ENCODE measurements at regions not wholly inside any gene's neighbourhood (a gene's known extent, or its start where the extent isn't known, plus 50 kb on each side); places are given as distances from the start of the nearest gene placed in this dataset.

DNA sequence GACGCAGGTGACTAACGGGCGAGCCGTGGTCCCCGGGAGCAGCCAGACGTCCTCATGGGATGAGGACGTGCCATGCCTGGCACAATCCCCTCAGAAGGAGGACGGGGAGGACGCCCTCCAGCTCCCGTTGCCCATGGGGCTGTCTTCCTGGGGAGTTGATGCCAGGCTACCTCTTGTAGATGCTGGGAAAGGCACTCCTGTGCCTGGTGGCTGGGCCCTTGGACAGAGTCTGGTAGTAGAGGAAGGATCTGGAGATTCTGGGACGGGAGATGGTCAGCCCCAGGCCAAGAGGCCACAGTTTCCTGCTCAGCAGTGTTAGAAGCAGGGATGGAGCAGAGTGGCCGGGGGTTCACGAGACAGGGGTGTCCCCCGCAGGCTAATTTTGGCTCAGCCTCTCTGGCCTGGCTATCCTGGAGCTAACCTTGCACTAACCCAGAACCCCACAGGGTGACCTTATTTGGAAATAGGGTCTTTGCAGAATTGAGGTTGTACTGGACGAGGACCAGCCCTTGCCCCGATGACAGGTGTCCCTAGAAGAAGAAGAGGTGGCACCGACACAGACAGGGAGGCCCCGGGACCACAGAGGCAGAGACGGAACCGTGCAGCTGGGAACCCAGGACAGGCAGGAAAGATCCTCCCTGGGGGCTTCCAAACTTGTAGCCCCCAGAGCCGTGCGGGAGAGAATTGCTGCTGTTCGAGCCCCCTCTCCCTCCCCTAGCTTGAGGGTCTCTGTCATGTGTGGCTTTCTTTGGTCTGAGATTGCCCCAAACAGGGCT, 50.1 kb upstream of the ADRA2C start:
- DNase-seq = no peak
- Histone ChIP-seq H3K36me3 (no peaks in the 10 kb centered on the region), H3K4me1 (peaks cover 0 to 12% (median 0%) of the 10 kb centered on the region in 3 donors), H3K27ac (peak overlapping the region in 3 of 4 donors; percentile 38 to 73 (median 46)), H3K27me3 (peaks cover 0 to 71% (median 0%) of the 10 kb centered on the region in 4 donors), H3K9me3 (peaks cover 0 to 11% (median 9%) of the 10 kb centered on the region in 3 donors), H3K4me3 (no peak overlapping the region)
- 72 to 77% methylated on average over 12 to 14 of the region's 23 CpGs for WGBS, 2 donors
- TF ChIP-seq POLR2A (IDR thresholded peaks at IDR 0.05) = no peak
- TF ChIP-seq, protein P1, sequence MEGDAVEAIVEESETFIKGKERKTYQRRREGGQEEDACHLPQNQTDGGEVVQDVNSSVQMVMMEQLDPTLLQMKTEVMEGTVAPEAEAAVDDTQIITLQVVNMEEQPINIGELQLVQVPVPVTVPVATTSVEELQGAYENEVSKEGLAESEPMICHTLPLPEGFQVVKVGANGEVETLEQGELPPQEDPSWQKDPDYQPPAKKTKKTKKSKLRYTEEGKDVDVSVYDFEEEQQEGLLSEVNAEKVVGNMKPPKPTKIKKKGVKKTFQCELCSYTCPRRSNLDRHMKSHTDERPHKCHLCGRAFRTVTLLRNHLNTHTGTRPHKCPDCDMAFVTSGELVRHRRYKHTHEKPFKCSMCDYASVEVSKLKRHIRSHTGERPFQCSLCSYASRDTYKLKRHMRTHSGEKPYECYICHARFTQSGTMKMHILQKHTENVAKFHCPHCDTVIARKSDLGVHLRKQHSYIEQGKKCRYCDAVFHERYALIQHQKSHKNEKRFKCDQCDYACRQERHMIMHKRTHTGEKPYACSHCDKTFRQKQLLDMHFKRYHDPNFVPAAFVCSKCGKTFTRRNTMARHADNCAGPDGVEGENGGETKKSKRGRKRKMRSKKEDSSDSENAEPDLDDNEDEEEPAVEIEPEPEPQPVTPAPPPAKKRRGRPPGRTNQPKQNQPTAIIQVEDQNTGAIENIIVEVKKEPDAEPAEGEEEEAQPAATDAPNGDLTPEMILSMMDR (IDR thresholded peaks at IDR 0.05) = no peak
- intact Hi-C loops (cut with DNase I) = no loop called here

DNA sequence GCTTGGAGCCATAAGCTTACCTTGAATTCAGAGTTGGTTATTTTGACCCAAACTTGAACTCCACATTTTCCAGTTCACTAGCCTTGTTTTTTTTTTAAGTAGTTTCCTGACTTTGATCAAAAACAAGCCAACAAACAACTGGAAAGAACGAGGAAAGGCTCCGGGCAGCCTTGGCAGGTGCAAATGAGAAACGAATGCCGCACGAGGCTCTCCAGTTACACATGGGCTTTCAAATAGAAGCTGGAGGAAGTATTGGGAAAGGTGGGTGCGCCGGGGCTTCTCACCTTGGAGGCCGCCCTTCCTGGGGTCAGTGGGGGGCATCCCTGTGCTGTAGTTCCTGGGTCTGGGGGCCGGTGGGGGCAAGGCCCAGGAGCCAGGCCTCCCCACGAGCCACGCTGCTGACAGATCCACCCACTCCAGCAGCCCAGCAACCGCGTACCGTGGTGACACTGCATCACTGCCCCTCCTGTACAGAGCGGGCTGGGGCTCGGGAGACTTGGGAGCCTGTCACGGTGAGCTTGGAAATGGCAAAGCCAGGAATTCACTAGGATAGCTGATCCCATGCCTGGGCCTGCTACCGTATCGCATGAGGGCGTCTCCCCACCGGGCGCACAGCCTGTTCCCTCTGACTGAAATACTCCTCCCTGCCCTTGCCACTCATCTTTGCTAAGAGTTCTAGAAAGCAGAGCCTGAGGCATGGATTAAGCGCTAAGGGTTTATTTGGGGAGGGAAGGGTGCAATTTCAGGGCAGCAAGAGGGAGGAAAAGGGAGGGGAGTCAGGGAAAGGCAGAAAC, 50.9 kb upstream of the ADRA2C start:
- TF ChIP-seq POLR2A (IDR thresholded peaks at IDR 0.05) = no peak
- TF ChIP-seq, protein P1 (IDR thresholded peaks at IDR 0.05) = no peak
- Histone ChIP-seq H3K4me1 (peaks cover 0 to 11% (median 0%) of the 10 kb centered on the region in 3 donors), H3K27me3 (peaks cover 0 to 68% (median 0%) of the 10 kb centered on the region in 4 donors), H3K4me3 (no peak overlapping the region), H3K9me3 (peaks cover 0 to 11% (median 9%) of the 10 kb centered on the region in 3 donors), H3K36me3 (no peaks in the 10 kb centered on the region), H3K27ac (peak overlapping the region in 3 of 4 donors; percentile 50 to 73 (median 61))
- no peak for DNase-seq
- intact Hi-C loops (cut with DNase I) = no loop called here
- 25 to 37% methylated on average over 8 to 12 of the region's 23 CpGs for WGBS, 2 donors

DNA sequence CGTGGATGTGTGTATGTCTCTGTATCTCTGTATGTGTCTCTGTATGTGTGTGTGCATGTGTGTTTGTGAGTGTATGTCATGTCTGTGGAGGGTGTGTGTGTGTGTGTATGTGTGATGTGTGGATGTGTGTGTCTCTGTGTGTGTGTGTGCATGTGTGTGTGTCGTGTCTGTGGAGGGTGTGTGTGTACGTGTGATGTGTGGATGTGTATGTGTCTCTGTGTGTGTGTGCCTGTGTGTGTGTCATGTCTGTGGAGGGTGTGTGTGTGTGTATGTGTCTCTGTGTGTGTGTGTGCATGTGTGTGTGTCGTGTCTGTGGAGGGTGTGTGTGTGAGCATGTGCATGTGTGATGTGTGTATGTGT, 51.6 kb upstream of the ADRA2C start:
- H3K27ac ChIP-seq = peak overlapping the region in 1 of 4 donors; percentile 73
- H3K4me3 ChIP-seq = no peak overlapping the region
- H3K4me1 ChIP-seq = peaks cover 0 to 11% (median 0%) of the 10 kb centered on the region in 3 donors
- no peak for DNase-seq
- 55 to 60% methylated on average over 4 of the region's 4 CpGs for WGBS, 2 donors
- TF ChIP-seq POLR2A (IDR thresholded peaks at IDR 0.05) = no peak
- TF ChIP-seq, protein P1 (IDR thresholded peaks at IDR 0.05) = no peak
- H3K36me3 ChIP-seq = no peaks in the 10 kb centered on the region
- H3K9me3 ChIP-seq = peaks cover 0 to 11% (median 9%) of the 10 kb centered on the region in 3 donors
- peaks cover 0 to 62% (median 0%) of the 10 kb centered on the region in 4 donors for H3K27me3 ChIP-seq
- intact Hi-C loops (cut with DNase I) = no loop called here

DNA sequence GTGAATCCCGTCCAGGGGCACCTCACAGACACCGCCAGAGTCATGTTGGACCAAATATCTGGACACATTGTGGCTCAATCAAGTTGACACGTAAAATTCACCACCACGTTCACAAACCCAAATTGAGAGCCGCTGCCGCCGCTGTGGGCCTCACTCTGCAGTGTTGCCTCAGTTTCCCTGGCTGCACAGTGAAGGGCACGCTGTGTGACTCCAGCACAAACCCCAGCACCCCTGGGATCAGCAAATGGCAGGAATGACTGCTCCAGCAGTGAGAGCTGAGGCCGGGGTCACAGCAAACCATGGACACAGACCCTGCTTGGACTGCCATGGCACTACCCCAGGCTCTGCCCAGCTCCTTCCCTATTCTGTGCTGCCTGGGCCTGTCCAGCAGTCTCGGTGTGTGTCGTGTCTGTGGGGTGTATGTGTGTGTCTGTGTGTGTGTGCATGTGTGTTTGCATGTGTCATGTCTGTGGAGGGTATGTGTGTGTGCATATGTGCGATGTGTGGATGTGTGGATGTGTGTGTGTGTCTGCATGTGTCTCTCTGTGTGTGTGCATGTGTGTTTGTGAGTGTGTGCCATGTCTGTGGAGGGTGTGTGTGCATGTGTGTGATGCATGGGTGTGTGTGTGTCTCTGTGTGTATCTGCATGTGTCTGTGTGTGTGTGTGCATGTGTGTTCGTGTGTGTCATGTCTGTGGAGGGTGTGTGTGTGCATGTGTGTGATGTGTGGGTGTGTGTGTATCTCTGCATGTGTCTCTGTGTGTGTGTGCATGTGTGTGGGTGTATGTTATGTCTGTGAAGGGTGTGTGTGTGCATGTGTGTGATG, 52.2 kb upstream of the ADRA2C start:
- WGBS, 2 donors = 80 to 90% methylated on average over 2 to 8 of the region's 13 CpGs
- TF ChIP-seq POLR2A (IDR thresholded peaks at IDR 0.05) = no peak
- TF ChIP-seq, protein P1 (IDR thresholded peaks at IDR 0.05) = no peak
- peaks cover 0 to 11% (median 9%) of the 10 kb centered on the region in 3 donors for H3K9me3 ChIP-seq
- no peak for DNase-seq
- peaks cover 0 to 56% (median 0%) of the 10 kb centered on the region in 4 donors for H3K27me3 ChIP-seq
- peaks cover 0 to 11% (median 0%) of the 10 kb centered on the region in 3 donors for H3K4me1 ChIP-seq
- H3K27ac ChIP-seq = no peak overlapping the region
- H3K36me3 ChIP-seq = no peaks in the 10 kb centered on the region
- no peak overlapping the region for H3K4me3 ChIP-seq
- intact Hi-C loops (cut with DNase I) = no loop called here
